ENCODE measurements at regions not wholly inside any gene's neighbourhood (a gene's known extent, or its start where the extent isn't known, plus 50 kb on each side); places are given as distances from the start of the nearest gene placed in this dataset.
A peak's percentile ranks its signal among the peaks of the same experiment; 100 is the strongest.
"Not testable (repeated sequence)": the region's sequence is repeated elsewhere in the genome, so short reads cannot be mapped to it uniquely, and the experiment has no call there.

DNA sequence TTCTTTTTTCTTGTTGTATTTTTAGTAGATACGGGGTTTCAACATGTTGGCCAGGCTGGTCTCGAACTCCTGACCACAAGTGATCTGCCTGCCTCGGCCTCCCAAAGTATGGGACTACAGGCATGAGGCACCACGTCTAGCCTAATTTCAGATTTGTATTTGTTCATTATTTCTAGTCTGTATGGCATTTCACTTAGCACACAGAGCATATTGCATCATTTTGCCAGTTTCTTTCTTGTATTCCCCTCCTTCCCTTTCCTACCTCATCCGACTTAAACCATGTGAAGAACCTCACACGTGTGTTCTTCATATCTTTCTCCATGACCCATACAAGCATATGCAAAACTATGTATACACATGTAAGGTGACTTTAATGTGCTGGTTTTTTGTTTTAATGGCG is 470.0 kb downstream of the CBLN4 start:
- DNase-seq: no peak
- Histone ChIP-seq H3K4me3 (ENCODE audit: insufficient read depth, low read depth, low read length) (no peak overlapping the region), H3K27me3 (ENCODE audit: control insufficient read depth, insufficient read depth, low read length) (no peaks in the 10 kb centered on the region), H3K36me3 (replicated peaks; ENCODE audit: control insufficient read depth, insufficient read depth, low read length) (no peaks in the 10 kb centered on the region)

DNA sequence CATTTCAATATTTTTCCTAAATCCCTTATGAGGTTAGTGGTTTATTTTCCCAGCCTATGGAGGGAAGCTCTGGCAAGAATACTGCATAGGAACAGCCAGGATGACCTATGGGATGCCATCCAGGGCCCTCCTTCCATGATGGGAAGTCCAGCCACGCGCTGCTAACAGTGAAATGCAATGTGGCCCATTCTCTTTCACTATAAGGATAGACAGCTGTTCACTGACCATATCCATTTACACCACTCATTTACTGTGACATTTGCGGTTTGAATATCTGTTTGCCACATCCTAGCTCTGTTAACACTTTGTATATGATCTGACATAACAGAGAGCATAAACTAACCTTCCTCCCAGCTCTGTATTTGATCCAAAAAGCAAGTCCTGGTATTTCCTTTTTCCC is 471.7 kb downstream of the CBLN4 start:
- Histone ChIP-seq H3K4me3 (ENCODE audit: insufficient read depth, low read depth, low read length) (no peak overlapping the region), H3K27me3 (ENCODE audit: control insufficient read depth, insufficient read depth, low read length) (no peaks in the 10 kb centered on the region), H3K36me3 (replicated peaks; ENCODE audit: control insufficient read depth, insufficient read depth, low read length) (no peaks in the 10 kb centered on the region)
- DNase-seq: no peak

DNA sequence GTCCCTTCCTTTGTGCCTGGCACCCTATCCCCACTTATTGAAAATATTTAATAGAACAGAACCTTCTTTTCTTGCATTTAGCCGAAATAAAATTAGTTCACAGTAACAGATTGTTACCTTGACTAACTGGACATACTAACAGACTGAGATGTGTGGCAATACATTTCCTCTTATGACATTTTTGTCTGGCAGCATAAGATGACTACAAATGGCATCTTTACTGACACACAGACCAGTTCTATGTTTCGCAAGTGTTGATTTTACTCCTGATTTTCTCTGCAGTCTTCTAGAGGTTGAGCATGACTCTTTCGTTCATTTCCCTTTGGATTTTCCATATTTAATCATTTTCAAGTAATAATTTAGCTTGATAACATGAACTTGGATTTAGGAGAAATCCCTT is 474.6 kb downstream of the CBLN4 start:
- no peaks in the 10 kb centered on the region for H3K27me3 ChIP-seq (ENCODE audit: control insufficient read depth, insufficient read depth, low read length)
- H3K4me3 ChIP-seq (ENCODE audit: insufficient read depth, low read depth, low read length): no peak overlapping the region
- DNase-seq: no peak
- no peaks in the 10 kb centered on the region for H3K36me3 ChIP-seq (replicated peaks; ENCODE audit: control insufficient read depth, insufficient read depth, low read length)

DNA sequence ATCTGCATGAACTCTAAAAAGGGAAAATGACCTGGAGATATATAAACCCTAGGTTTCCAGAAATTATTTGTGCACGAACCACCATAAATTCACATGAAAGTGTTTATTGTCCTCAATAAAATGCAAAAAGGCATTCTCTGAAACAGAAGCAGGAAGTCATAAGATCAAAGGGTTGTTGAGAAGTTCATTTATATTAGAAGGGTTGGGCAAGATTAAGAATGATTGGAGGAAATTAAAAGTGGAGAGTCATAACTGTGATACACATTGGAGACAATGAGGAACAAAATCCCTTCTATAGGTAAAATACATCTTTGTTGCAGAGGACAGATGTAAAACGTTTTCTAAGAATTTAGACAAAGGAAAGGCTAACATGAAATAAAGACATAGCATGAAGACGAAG is 476.8 kb downstream of the CBLN4 start:
- DNase-seq: no peak
- Histone ChIP-seq H3K4me3 (ENCODE audit: insufficient read depth, low read depth, low read length) (no peak overlapping the region), H3K27me3 (ENCODE audit: control insufficient read depth, insufficient read depth, low read length) (no peaks in the 10 kb centered on the region), H3K36me3 (replicated peaks; ENCODE audit: control insufficient read depth, insufficient read depth, low read length) (no peaks in the 10 kb centered on the region)

DNA sequence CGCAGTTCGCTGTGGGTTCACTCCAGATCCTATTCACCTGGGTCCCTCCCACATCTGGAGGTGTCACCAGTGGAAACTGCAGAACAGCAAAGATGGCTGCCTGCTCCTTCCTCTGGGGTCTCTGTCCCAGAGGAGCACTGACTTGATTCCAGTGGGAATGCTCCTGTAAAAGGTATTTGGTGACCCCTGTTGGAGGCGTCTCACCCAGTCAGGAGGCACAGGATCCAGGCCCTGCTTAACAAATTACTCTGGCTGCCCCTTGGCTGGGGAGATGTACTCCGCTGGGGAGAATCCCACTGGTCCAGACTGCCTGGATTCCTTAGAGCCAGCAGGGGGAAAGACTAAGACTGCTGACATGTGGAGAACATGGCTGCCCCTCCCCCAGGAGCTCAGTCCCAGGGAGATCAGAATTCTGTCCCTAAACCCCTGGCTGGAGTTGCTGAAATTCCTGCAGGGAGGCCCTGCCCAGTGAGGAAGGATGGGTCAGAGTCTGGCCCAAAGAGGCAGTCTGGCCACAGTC is 483.0 kb downstream of the CBLN4 start:
- Histone ChIP-seq H3K36me3 (replicated peaks; ENCODE audit: control insufficient read depth, insufficient read depth, low read length) (no peaks in the 10 kb centered on the region), H3K27me3 (ENCODE audit: control insufficient read depth, insufficient read depth, low read length) (no peaks in the 10 kb centered on the region), H3K4me3 (ENCODE audit: insufficient read depth, low read depth, low read length) (no peak overlapping the region)
- DNase-seq: no peak

DNA sequence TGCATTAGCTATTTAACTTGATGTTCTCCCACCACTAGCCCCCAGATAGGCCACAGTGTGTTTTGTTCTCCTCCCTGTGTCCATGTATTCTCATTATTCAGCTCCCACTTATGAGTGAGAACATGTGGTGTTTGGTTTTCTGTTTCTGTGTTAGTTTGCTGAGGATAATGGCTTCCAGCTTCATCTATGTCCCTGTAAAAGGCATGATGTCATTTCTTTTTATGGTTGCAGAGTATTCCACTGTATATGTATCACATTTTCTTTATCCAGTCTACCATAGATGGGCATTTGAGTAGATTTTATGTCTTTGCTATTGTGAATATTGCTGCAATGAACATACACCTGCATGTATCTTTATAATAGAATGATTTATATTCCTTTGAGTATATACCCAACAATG is 487.7 kb downstream of the CBLN4 start:
- H3K4me3 ChIP-seq (ENCODE audit: insufficient read depth, low read depth, low read length); H3K36me3 ChIP-seq (replicated peaks; ENCODE audit: control insufficient read depth, insufficient read depth, low read length); DNase-seq; H3K27me3 ChIP-seq (ENCODE audit: control insufficient read depth, insufficient read depth, low read length): not testable (repeated sequence)

DNA sequence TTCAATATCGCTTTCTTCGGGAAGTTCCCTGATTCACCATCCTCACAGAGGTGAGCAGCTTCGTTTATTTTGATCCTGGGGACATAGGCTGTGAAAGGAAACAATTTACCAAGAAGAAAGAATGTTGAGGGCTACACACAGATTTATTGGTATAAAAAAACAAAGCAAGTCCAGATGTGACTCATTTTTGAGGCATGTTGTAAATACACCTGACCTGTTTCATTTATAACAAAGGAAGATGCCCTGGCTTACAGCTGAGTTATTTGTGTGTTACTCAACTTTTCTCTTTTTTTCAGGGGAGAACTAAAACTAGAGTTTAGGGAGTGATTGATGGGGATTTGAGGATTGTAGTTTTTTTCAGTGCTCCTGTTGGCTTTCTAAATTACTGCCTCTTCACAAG is 489.5 kb downstream of the CBLN4 start:
- Histone ChIP-seq H3K27me3 (ENCODE audit: control insufficient read depth, insufficient read depth, low read length) (no peaks in the 10 kb centered on the region), H3K4me3 (ENCODE audit: insufficient read depth, low read depth, low read length) (no peak overlapping the region), H3K36me3 (replicated peaks; ENCODE audit: control insufficient read depth, insufficient read depth, low read length) (no peaks in the 10 kb centered on the region)
- no peak for DNase-seq

DNA sequence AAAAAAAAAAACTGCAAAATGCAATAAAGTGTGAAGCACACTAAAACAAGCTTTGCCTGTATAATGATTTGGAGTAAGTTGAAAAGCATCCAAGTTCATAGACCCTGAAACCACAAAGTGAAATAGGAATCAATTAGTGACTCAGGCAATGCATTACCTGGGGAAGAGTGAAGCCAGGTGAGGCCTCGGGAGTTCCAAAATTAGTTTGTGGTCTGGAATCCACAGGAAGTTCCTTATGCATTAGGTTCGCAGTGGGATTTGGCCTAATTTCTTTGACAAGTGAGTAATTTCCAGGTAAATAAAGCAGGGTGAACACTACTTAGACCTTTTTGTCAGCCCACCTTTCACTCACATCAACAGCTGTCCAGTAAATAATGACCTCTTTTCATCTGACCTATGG is 490.8 kb downstream of the CBLN4 start:
- no peak for DNase-seq
- no peaks in the 10 kb centered on the region for H3K27me3 ChIP-seq (ENCODE audit: control insufficient read depth, insufficient read depth, low read length)
- no peak overlapping the region for H3K4me3 ChIP-seq (ENCODE audit: insufficient read depth, low read depth, low read length)
- no peaks in the 10 kb centered on the region for H3K36me3 ChIP-seq (replicated peaks; ENCODE audit: control insufficient read depth, insufficient read depth, low read length)

DNA sequence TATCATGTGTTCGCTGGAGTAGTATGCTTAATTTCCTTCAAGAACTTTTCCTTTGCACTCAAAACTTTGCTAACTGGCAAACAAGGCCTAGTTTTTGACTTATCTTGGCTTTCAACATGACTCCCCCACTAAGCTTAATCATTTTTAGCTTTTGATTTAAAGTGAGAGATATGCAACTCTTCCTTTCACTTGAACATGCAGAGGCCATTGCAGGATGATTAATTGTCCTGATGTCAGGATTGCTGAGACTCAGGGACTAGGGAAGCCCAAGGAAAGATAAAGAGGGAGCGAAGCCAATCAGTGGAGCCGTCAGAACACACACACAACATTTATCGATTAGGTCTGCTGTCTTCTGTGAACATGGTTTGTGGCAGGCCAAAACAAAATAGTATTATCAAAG is 491.4 kb downstream of the CBLN4 start:
- DNase-seq: no peak
- Histone ChIP-seq H3K4me3 (ENCODE audit: insufficient read depth, low read depth, low read length) (no peak overlapping the region), H3K27me3 (ENCODE audit: control insufficient read depth, insufficient read depth, low read length) (no peaks in the 10 kb centered on the region), H3K36me3 (replicated peaks; ENCODE audit: control insufficient read depth, insufficient read depth, low read length) (no peaks in the 10 kb centered on the region)

DNA sequence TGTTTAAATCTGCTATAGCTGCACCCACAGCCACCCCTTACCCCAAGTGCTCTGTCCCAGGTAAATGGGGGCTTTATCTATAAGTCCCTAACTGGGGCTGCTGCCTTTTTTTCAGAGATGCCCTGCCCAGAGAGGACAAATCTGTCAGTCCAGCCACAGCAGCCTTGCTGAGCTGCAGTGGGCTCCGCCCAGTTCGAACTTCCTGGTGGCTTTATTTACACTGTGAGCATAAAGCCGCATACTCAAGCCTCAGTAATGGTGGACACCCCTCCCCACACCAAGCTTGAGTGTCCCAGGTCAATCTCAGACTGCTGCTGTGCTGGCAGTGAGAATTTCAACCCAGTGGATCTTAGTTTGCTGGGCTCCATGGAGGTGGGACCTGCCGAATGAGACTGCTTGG is 505.2 kb downstream of the CBLN4 start:
- no peak for DNase-seq
- H3K36me3 ChIP-seq (replicated peaks; ENCODE audit: control insufficient read depth, insufficient read depth, low read length): no peaks in the 10 kb centered on the region
- H3K4me3 ChIP-seq (ENCODE audit: insufficient read depth, low read depth, low read length): no peak overlapping the region
- no peaks in the 10 kb centered on the region for H3K27me3 ChIP-seq (ENCODE audit: control insufficient read depth, insufficient read depth, low read length)

DNA sequence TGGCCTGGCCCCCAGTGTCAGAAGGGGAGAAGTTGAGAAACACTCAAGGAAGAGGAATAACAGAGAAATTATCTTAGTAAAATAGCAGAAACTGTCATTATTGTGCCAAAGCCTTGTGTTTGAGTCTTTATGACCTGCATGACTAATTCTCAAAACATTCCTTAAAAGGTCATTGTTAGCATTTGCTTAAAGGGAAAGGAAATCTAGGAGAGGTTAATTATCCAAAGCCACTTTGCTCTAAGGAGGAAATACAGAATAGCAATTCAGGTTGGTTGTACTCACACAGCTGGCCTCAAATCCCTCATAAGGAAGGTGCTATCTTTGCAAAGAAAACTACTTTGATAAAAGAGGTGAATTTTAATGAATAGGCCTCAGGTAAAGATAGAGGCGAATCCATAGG is 516.7 kb downstream of the CBLN4 start:
- Histone ChIP-seq H3K27me3 (ENCODE audit: control insufficient read depth, insufficient read depth, low read length) (no peaks in the 10 kb centered on the region), H3K4me3 (ENCODE audit: insufficient read depth, low read depth, low read length) (no peak overlapping the region), H3K36me3 (replicated peaks; ENCODE audit: control insufficient read depth, insufficient read depth, low read length) (no peaks in the 10 kb centered on the region)
- DNase-seq: no peak

DNA sequence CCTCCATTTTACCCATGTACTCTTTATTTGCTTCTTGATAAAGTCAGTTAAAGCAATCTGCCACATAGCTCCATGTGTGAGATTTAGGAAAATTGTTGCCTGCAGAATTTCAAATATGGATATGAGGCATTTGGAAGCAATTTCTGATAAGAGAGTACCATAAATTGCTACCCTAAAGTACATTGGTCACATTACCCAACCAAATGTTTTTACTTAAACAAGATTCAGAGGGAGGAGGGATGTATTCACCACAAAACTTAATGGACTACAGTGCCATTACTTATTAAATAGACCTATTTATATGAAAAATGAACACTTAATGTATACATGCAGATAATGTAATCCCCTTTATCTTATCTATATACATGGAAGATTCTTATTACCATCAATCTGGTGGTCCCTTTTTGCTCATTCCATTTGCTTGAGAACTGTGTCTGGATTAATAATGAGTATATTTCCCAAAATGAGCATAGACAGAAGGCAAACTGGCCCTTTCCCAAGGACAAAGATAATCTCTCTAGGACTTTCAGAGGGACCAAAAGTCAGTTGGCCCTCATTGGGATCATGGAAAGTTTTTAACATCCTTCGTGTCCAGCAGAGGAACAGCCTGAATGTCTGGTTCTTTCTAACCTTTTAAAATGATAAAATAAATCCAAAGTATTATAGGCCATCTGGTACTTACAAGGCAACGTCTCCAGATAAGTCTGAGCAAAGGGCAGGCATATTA is 526.4 kb downstream of the CBLN4 start:
- no peaks in the 10 kb centered on the region for H3K27me3 ChIP-seq (ENCODE audit: control insufficient read depth, insufficient read depth, low read length)
- no peaks in the 10 kb centered on the region for H3K36me3 ChIP-seq (replicated peaks; ENCODE audit: control insufficient read depth, insufficient read depth, low read length)
- DNase-seq: no peak
- no peak overlapping the region for H3K4me3 ChIP-seq (ENCODE audit: insufficient read depth, low read depth, low read length)

DNA sequence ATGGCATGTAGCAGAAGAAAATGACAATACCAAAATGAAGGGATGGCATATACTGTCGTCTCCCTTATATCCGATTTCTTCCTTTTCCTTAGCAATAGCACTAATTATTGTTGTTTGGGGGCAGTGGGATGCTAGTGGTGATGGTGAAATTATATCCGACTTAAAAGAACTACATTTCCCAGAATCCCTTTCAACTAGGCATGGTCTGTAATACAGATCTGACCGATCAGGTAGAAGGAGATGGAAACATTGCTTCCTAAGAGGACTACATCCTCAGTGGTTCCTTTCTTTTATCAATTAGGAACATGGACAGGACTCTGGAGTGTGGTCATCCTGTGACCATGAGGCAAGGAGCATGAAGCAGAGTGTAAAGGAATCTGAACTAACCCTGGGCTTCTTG is 532.6 kb downstream of the CBLN4 start:
- peak; percentile 40 for DNase-seq
- H3K36me3 ChIP-seq (replicated peaks; ENCODE audit: control insufficient read depth, insufficient read depth, low read length): no peaks in the 10 kb centered on the region
- no peaks in the 10 kb centered on the region for H3K27me3 ChIP-seq (ENCODE audit: control insufficient read depth, insufficient read depth, low read length)

DNA sequence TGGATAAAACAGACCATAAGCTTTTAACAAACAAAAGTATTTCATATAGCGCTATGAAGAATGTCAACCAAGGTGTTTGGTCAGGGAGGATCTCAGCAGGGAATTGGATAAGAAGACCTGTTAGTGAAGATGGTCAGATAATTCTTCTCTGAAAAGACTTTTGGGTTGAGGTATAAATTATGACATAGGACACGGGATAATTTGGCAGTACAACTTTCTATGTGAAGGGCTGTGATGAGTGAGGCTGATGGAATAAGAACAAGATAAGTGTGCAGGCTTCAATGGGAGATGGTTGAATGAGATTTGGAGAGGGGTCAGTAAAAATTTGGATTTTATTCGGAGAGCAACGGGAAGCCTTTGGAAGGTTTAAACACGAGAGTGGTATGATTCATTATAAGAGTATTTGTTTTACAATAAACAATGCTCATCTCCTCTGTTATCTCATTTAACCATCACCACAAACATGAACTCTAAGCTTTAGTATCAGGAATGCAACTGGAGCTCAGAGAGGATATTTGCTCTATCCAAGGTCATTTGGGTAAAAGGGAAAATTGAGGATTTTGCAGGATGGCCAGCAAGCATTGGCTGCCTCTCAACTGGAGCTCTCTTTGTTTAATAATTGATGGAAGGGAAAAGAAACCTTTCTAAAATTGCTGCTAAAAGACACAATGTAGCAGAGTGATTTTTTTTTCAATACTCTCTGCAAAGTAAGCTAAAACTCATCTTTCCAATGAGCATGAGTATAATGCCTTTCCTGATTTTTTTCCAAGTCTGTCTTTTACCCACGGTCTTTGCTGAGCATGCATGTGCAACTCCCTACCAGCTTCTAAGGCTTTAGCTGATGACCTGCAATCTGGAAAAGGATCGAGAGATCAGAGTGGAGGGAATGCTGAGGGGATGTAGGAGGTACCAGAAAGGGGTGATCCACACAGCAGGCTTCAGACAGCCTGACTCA is 534.0 kb downstream of the CBLN4 start:
- no peak overlapping the region for H3K4me3 ChIP-seq (ENCODE audit: insufficient read depth, low read depth, low read length)
- no peaks in the 10 kb centered on the region for H3K36me3 ChIP-seq (replicated peaks; ENCODE audit: control insufficient read depth, insufficient read depth, low read length)
- no peaks in the 10 kb centered on the region for H3K27me3 ChIP-seq (ENCODE audit: control insufficient read depth, insufficient read depth, low read length)
- no peak for DNase-seq

More for the DNA sequence above, 532.6 kb downstream of the CBLN4 start:
- H3K4me3 ChIP-seq (ENCODE audit: insufficient read depth, low read depth, low read length): no peak overlapping the region

DNA sequence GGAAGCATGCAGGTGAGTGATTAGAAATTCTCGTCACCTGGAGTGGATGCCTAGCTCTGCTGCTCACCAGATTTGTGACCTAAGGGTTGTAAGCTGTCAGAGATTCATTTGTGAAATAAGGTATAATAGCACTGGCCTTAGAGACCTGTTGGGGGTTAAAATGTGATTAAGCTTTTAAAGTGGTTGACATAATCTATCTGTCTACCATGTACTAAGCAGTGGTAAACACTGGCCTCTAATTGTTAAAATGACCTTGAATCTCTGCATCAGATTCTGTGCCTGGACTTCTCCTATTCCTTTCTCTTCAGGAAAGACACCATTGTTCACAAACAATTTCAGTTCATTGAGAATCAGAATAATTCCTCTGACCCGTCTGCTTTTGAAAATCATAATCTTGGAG is 536.2 kb downstream of the CBLN4 start:
- no peak for DNase-seq
- H3K4me3 ChIP-seq (ENCODE audit: insufficient read depth, low read depth, low read length): no peak overlapping the region
- no peaks in the 10 kb centered on the region for H3K27me3 ChIP-seq (ENCODE audit: control insufficient read depth, insufficient read depth, low read length)
- H3K36me3 ChIP-seq (replicated peaks; ENCODE audit: control insufficient read depth, insufficient read depth, low read length): no peaks in the 10 kb centered on the region
